Neural crest cell (in vitro differentiated cells): ENCODE measurements at regions not wholly inside any gene's neighbourhood (a gene's known extent, or its start where the extent isn't known, plus 50 kb on each side); places are given as distances from the start of the nearest gene placed in this dataset.

Experiments
- DNase-seq: peaks from one replicate; pipeline ENCODE4 v3.0.0; 2021; ENCODE audit warnings: low read depth, mixed read lengths, low spot score
- H3K27ac Mint-ChIP-seq: one replicate; pipeline ENCODE4 v1.8.0; 2021; ENCODE audit warnings: mild to moderate bottlenecking, mixed read lengths; ENCODE audit not compliant: unreplicated experiment
- H3K27me3 Mint-ChIP-seq: 2 replicates; pipeline ENCODE4 v1.8.0; 2021; ENCODE audit warnings: low read depth, mild to moderate bottlenecking, mixed read lengths
- H3K36me3 Mint-ChIP-seq: 2 replicates; pipeline ENCODE4 v1.8.0; 2021; ENCODE audit warnings: low read depth, mild to moderate bottlenecking, mixed read lengths
- H3K4me1 Mint-ChIP-seq: 2 replicates; pipeline ENCODE4 v1.8.0; 2021; ENCODE audit warnings: mixed read lengths
- H3K4me3 Mint-ChIP-seq: one replicate; pipeline ENCODE4 v1.8.0; 2021; ENCODE audit warnings: mild to moderate bottlenecking, mixed read lengths
- H3K9me3 Mint-ChIP-seq: 2 replicates; pipeline ENCODE4 v1.8.0; 2021; ENCODE audit warnings: mixed read lengths
- TF ChIP-seq, protein P1 (sequence below): fragments of 200-600 bp; sonication (generic); conservative IDR thresholded peaks from 2 replicates; pipeline ENCODE4 v1.5.0; 2021; ENCODE audit warnings: antibody characterized with exemption, mild to moderate bottlenecking

DNA sequence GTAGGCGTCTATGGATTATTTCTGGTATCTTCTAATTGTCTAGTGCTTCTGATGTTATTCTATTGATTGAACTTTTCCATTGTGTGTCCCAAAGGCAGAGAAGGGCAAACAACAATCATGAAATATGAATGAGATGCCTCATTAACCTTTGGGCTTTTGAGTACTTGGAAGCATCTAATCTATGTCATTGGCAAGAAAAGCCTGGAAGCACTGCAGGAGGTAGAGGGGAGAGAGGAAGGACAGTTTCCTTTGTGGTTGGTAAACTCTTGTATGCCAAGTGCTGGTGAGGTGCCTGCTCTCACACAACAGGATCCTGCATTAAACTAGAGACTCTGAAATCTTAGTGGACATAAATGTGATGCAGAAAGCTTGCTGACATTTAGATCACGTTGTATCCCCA is 155.2 kb upstream of the TPK1 start:
- H3K4me3 Mint-ChIP-seq: no peak overlapping the region

GRCh38 chr7:144987686-144988085 is 151.8 kb upstream of the TPK1 start:
- no peak for DNase-seq
- TF ChIP-seq, protein P1, sequence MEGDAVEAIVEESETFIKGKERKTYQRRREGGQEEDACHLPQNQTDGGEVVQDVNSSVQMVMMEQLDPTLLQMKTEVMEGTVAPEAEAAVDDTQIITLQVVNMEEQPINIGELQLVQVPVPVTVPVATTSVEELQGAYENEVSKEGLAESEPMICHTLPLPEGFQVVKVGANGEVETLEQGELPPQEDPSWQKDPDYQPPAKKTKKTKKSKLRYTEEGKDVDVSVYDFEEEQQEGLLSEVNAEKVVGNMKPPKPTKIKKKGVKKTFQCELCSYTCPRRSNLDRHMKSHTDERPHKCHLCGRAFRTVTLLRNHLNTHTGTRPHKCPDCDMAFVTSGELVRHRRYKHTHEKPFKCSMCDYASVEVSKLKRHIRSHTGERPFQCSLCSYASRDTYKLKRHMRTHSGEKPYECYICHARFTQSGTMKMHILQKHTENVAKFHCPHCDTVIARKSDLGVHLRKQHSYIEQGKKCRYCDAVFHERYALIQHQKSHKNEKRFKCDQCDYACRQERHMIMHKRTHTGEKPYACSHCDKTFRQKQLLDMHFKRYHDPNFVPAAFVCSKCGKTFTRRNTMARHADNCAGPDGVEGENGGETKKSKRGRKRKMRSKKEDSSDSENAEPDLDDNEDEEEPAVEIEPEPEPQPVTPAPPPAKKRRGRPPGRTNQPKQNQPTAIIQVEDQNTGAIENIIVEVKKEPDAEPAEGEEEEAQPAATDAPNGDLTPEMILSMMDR: no peak
- Mint-ChIP-seq H3K27me3 (no peaks in the 10 kb centered on the region), H3K36me3 (no peaks in the 10 kb centered on the region), H3K27ac (no peak overlapping the region), H3K4me1 (peaks cover 3% of the 10 kb centered on the region), H3K9me3 (no peaks in the 10 kb centered on the region), H3K4me3 (no peak overlapping the region)

More for the DNA sequence above, 155.2 kb upstream of the TPK1 start:
- H3K36me3 Mint-ChIP-seq: no peaks in the 10 kb centered on the region
- no peak overlapping the region for H3K27ac Mint-ChIP-seq
- no peaks in the 10 kb centered on the region for H3K27me3 Mint-ChIP-seq
- H3K4me1 Mint-ChIP-seq: peaks cover 3% of the 10 kb centered on the region
- no peak for DNase-seq
- peaks cover 3% of the 10 kb centered on the region for H3K9me3 Mint-ChIP-seq
- TF ChIP-seq, protein P1: no peak

GRCh38 chr7:144982133-144982532 is 146.3 kb upstream of the TPK1 start:
- DNase-seq: no peak
- no peak overlapping the region for H3K27ac Mint-ChIP-seq
- H3K27me3 Mint-ChIP-seq: no peaks in the 10 kb centered on the region
- H3K4me1 Mint-ChIP-seq: no peaks in the 10 kb centered on the region
- TF ChIP-seq, protein P1: no peak
- H3K4me3 Mint-ChIP-seq: no peak overlapping the region
- no peaks in the 10 kb centered on the region for H3K36me3 Mint-ChIP-seq
- H3K9me3 Mint-ChIP-seq: peaks cover 2% of the 10 kb centered on the region

DNA sequence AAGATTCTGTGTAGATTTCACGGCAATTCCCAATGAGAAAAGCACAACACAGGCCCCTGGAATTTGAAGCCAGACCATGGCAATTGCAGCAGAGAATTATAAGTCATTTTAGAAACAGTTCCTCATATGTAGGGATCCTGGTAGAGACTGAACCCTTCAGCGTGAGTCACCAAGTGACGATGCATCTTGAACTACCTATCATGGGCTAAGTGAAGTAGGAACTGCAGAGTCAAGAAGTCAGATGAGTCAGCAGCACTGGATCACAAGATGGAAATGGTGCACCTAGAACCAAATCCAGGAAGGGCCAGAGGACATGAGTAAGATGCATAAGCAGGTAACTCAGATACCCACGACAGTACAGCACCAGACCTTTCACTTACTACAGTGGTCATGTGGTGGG is 140.0 kb upstream of the TPK1 start:
- no peak overlapping the region for H3K4me3 Mint-ChIP-seq
- no peak overlapping the region for H3K27ac Mint-ChIP-seq
- TF ChIP-seq, protein P1: no peak
- H3K4me1 Mint-ChIP-seq: no peaks in the 10 kb centered on the region
- H3K9me3 Mint-ChIP-seq: peaks cover 3% of the 10 kb centered on the region
- no peaks in the 10 kb centered on the region for H3K36me3 Mint-ChIP-seq
- no peak for DNase-seq
- H3K27me3 Mint-ChIP-seq: peaks cover 4% of the 10 kb centered on the region

GRCh38 chr7:144969787-144970186 is 133.9 kb upstream of the TPK1 start:
- TF ChIP-seq, protein P1: no peak
- no peaks in the 10 kb centered on the region for H3K9me3 Mint-ChIP-seq
- H3K27ac Mint-ChIP-seq: no peak overlapping the region
- no peak for DNase-seq
- H3K4me3 Mint-ChIP-seq: no peak overlapping the region
- H3K27me3 Mint-ChIP-seq: peaks cover 6% of the 10 kb centered on the region
- H3K36me3 Mint-ChIP-seq: no peaks in the 10 kb centered on the region
- H3K4me1 Mint-ChIP-seq: no peaks in the 10 kb centered on the region

DNA sequence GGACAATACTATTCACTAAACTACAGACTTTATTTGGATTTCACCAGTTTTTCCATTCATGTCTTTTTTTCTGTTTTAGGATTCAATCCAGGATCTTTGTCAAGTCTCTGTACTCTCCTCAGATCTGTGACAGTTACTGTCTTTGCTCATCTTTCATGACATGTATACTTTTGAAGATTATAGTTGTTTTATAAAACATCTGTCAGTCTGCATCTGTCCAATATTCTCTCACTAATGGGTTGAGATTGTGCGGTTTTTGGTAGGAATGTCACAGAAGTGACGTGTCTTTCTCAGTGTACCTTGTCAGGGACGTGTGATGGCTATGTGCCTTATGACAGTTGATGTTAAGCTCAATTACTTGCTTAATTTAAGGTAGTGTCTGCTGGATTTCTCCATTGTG is 124.9 kb upstream of the TPK1 start:
- Mint-ChIP-seq H3K36me3 (no peaks in the 10 kb centered on the region), H3K4me1 (no peaks in the 10 kb centered on the region), H3K4me3 (no peak overlapping the region), H3K27me3 (no peaks in the 10 kb centered on the region), H3K27ac (no peak overlapping the region), H3K9me3 (no peaks in the 10 kb centered on the region)
- TF ChIP-seq, protein P1: no peak
- DNase-seq: no peak
